Heart left ventricle (tissue), 16 donors: ENCODE measurements at regions not wholly inside any gene's neighbourhood (a gene's known extent, or its start where the extent isn't known, plus 50 kb on each side); places are given as distances from the start of the nearest gene placed in this dataset.

Experiments
- ATAC-seq, 4 donors: fragments of 200-7000 bp; cut with Tn5 transposase; one replicate each; pipeline ENCODE4 v1.9.1; 2020 to 2022; ENCODE audit warnings: moderate library complexity in 4 of 4, mild to moderate bottlenecking in 3 of 4, moderate number of reproducible peaks in 1 of 4
- DNase-seq, 5 donors: peaks; one replicate each; pipeline ENCODE4 v3.0.0-alpha.2; 2020
- H3K27ac ChIP-seq, 12 donors: fragments of 200-600 bp; sonication (generic) in 4 of 12; one replicate each; pipeline versions ENCODE4 v1.5.0 to v1.8.0; 2016 to 2022; ENCODE audit warnings: mild to moderate bottlenecking in 2 of 12
- H3K27me3 ChIP-seq, 9 donors: fragments of 200-600 bp; sonication (generic) in 2 of 9; one replicate each; pipeline versions ENCODE4 v1.5.1 to v1.8.0; 2016 to 2022; ENCODE audit warnings: mild to moderate bottlenecking in 3 of 9
- H3K36me3 ChIP-seq, 9 donors: fragments of 200-600 bp; sonication (generic) in 2 of 9; one replicate each; pipeline versions ENCODE4 v1.5.0 to v1.8.0; 2018 to 2022; ENCODE audit warnings: mild to moderate bottlenecking in 2 of 9
- H3K4me1 ChIP-seq, 12 donors: fragments of 200-600 bp; sonication (generic) in 4 of 12; one replicate each; pipeline versions ENCODE4 v1.5.0 to v1.8.0; 2016 to 2022; ENCODE audit warnings: mild to moderate bottlenecking in 3 of 12
- H3K4me3 ChIP-seq, 12 donors: fragments of 200-600 bp; sonication (generic) in 4 of 12; one replicate each; pipeline versions ENCODE4 v1.5.0 to v1.8.0; 2017 to 2022; ENCODE audit warnings: mild to moderate bottlenecking in 9 of 12, moderate library complexity in 4 of 12
- H3K9me3 ChIP-seq, 12 donors: fragments of 200-600 bp; sonication (generic) in 4 of 12; one replicate each; pipeline versions ENCODE4 v1.5.0 to v1.8.0; 2016 to 2022; ENCODE audit warnings: mild to moderate bottlenecking in 1 of 12
- CTCF ChIP-seq, 12 donors: fragments of 200-600 bp; sonication (generic) in 4 of 12; IDR thresholded peaks; one replicate each; pipeline versions ENCODE4 v1.5.0 to v1.8.0; 2018 to 2022; ENCODE audit warnings: antibody characterized with exemption in 12 of 12, mild to moderate bottlenecking in 5 of 12
- POLR2A ChIP-seq, 2 donors: fragments of 450-650 bp; IDR thresholded peaks; one replicate each; pipeline ENCODE4 v1.6.1; 2017; ENCODE audit warnings: antibody characterized with exemption in 2 of 2, mild to moderate bottlenecking in 2 of 2, moderate library complexity in 2 of 2
- WGBS, 4 donors: extraction: QIAGEN DNeasy Blood & Tissue Kit in 2 of 4; methylation state at CpG; one replicate each; pipeline versions ENCODE4 v1.1.5 to v1.1.7; 2013 to 2018; 5-methylcytosine and 5-hydroxymethylcytosine counted together
- intact Hi-C, 10 donors: fragments of 100-400 bp; cut with DNase I; formaldehyde crosslinking; loops; one replicate each; pipeline versions ENCODE4 v1.11.1 to v1.14.2; 2022
- donor health status: ischemic (EF 13 %, LVEDD 7.1; RV severe dilation, severe dysfunction).
- donor health status: healthy with polysubstance abuse.
- donor health status: DM: no; HTN: yes; CAD: no.
- donor health status: DM: no; HTN: no; CAD: no.
- donor health status: ischemic (EF 25% LVEDD 6.9; RV normal size, moderate dysfunction).
- donor health status: ischemic (EF 25% LVEDD 5.7; RV mildly dilated, moderate dysfunction).
- donor health status: healthy.
- donor health status: DM: yes; HTN: yes; CAD: no.
- donor health status: ischemic (EF 35%, LVEDD 5.7; RV mildly dilated, moderate dysfunction).
- donor health status: nonischemic (EF 11% LVEDD 7.7; RV severe dilation, severe dysfunction).
- donor health status: DM: yes; HTN: yes; CAD: no.
- donor health status: PGD.
- donor health status: ischemic (EF 29% LVEDD 5.4; RV normal size, mild dysfunction).
- donor health status: nonischemic (EF 23%, LVEDD 6.1; RV moderate dilation, normal function).

- intact Hi-C loops: no loop called here
- TF ChIP-seq CTCF (IDR thresholded peaks at IDR 0.05) (no peak), POLR2A (IDR thresholded peaks at IDR 0.05) (no peak)
- no peak overlapping the region for H3K27ac ChIP-seq
- no peaks in the 10 kb centered on the region for H3K4me1 ChIP-seq
- 80 to 91% (median 82%) methylated on average over 3 of the region's 3 CpGs for WGBS, 4 donors
- no peaks in the 10 kb centered on the region for H3K36me3 ChIP-seq
- H3K9me3 ChIP-seq: no peaks in the 10 kb centered on the region
- DNase-seq (no peak), ATAC-seq (no peak)
- H3K27me3 ChIP-seq: peaks cover 0 to 2% (median 0%) of the 10 kb centered on the region in 9 donors
- H3K4me3 ChIP-seq: no peak overlapping the region
These were observed 1187.9 kb downstream of the REEP3 start for GRCh38 chr10:64708884-64709681.

- TF ChIP-seq POLR2A (IDR thresholded peaks at IDR 0.05): no peak
- no peak for TF ChIP-seq CTCF (IDR thresholded peaks at IDR 0.05)
- no peak for ATAC-seq
- intact Hi-C loops: no loop called here
These were observed 1205.3 kb downstream of the REEP3 start for GRCh38 chr10:64726466-64726865.

GRCh38 chr10:64731016-64731415, 1209.8 kb downstream of the REEP3 start:
- H3K4me1 ChIP-seq: no peaks in the 10 kb centered on the region
- intact Hi-C loops: loop anchor here in 1 of 10 donors (10.0 kb wide), 1 partner anchor 1444 kb away; no protein-coding TSS in a partner anchor
- TF ChIP-seq CTCF (IDR thresholded peaks at IDR 0.05) (no peak), POLR2A (IDR thresholded peaks at IDR 0.05) (no peak)
- no peak overlapping the region for H3K4me3 ChIP-seq
- H3K27ac ChIP-seq: no peak overlapping the region
- no peaks in the 10 kb centered on the region for H3K9me3 ChIP-seq
- no peaks in the 10 kb centered on the region for H3K36me3 ChIP-seq
- DNase-seq (no peak), ATAC-seq (no peak)
- no peaks in the 10 kb centered on the region for H3K27me3 ChIP-seq

More at GRCh38 chr10:64726466-64726865, 1205.3 kb downstream of the REEP3 start:
- no peak for DNase-seq
- H3K27ac ChIP-seq: no peak overlapping the region
- no peaks in the 10 kb centered on the region for H3K9me3 ChIP-seq
- no peaks in the 10 kb centered on the region for H3K36me3 ChIP-seq
- no peaks in the 10 kb centered on the region for H3K27me3 ChIP-seq
- H3K4me1 ChIP-seq: no peaks in the 10 kb centered on the region
- H3K4me3 ChIP-seq: no peak overlapping the region

GRCh38 chr10:64732372-64732957, 1211.3 kb downstream of the REEP3 start:
- H3K36me3 ChIP-seq: no peaks in the 10 kb centered on the region
- no peak overlapping the region for H3K27ac ChIP-seq
- TF ChIP-seq POLR2A (IDR thresholded peaks at IDR 0.05): no peak
- no peak for TF ChIP-seq CTCF (IDR thresholded peaks at IDR 0.05)
- peaks cover 0 to 8% (median 0%) of the 10 kb centered on the region in 12 donors for H3K9me3 ChIP-seq
- 50 to 59% (median 54%) methylated on average over 8 of the region's 8 CpGs for WGBS, 4 donors
- ATAC-seq: no peak
- intact Hi-C loops: loop anchor here in 1 of 10 donors (10.0 kb wide), 1 partner anchor 1442 kb away; no protein-coding TSS in a partner anchor
- no peaks in the 10 kb centered on the region for H3K4me1 ChIP-seq
- DNase-seq: no peak
- no peak overlapping the region for H3K4me3 ChIP-seq
- no peaks in the 10 kb centered on the region for H3K27me3 ChIP-seq
